A549 (cell line): ENCODE measurements at regions not wholly inside any gene's neighbourhood (a gene's known extent, or its start where the extent isn't known, plus 50 kb on each side); places are given as distances from the start of the nearest gene placed in this dataset.

Source experiments
- ATAC-seq, 2 experiments: fragments of 200-7000 bp in 1 of 2; fragments of >200 bp in 1 of 2; cut with Nextera tagmentation in 1 of 2; cut with Tn5 transposase in 1 of 2; 3 replicates each; pipeline versions ENCODE4 v1.8.0 to v1.9.1; 2018 to 2020; ENCODE audit warnings: mild to moderate bottlenecking in 1 of 2, moderate library complexity in 1 of 2
- CTCF ChIA-PET: fragments of 300-600 bp; sonication (Branson Sonifier 250); formaldehyde crosslinking; extraction: SDS; loops from one replicate; lab custom pipeline; 2021; ENCODE audit warnings: antibody characterized with exemption, inconsistent platforms; lab: Yijun Ruan, JAX
- POLR2A ChIA-PET: fragments of 350-600 bp; formaldehyde crosslinking; extraction: SDS; loops from one replicate; lab custom pipeline; 2021; ENCODE audit warnings: antibody characterized with exemption, inconsistent platforms; lab: Yijun Ruan, JAX
- DNase-seq, 2 experiments: peaks; one replicate each; pipeline versions ENCODE4 v3.0.0 to v3.0.0-alpha.2; 2011 to 2016; ENCODE audit warnings: low read depth in 1 of 2, low spot score in 1 of 2
- FAIRE-seq: peaks from 2 replicates; lab custom pipeline; 2011; peaks lifted over from hg19 to GRCh38; lab: Jason Lieb, UNC
- H3K27ac ChIP-seq, 2 experiments: fragments of >200 bp; sonication (Bioruptor Twin); formaldehyde crosslinking; 3 replicates each; pipeline ENCODE4 v1.5.1; 2016 to 2017
- H3K4me1 ChIP-seq: fragments of >200 bp; sonication (Bioruptor Twin); formaldehyde crosslinking; 3 replicates; pipeline ENCODE4 v1.6.1; 2016
- H3K4me2 ChIP-seq: fragments of >200 bp; sonication (Bioruptor Twin); formaldehyde crosslinking; 3 replicates; pipeline ENCODE4 v1.6.1; 2016
- H3K4me3 ChIP-seq: fragments of >200 bp; sonication (Bioruptor Twin); formaldehyde crosslinking; 3 replicates; pipeline ENCODE4 v1.5.1; 2016
- H3K9me3 ChIP-seq: fragments of >200 bp; sonication (Bioruptor Twin); formaldehyde crosslinking; 3 replicates; pipeline ENCODE4 v1.6.1; 2016
- BHLHE40 ChIP-seq: IDR thresholded peaks from 2 replicates; pipeline ENCODE4 v1.6.1; 2012; ENCODE audit warnings: low read depth, low read length, inconsistent platforms
- CHD4 ChIP-seq: fragments of 200-600 bp; sonication (generic); IDR thresholded peaks from 2 replicates; pipeline ENCODE4 v1.6.1; 2016; ENCODE audit warnings: antibody characterized with exemption, mild to moderate bottlenecking, borderline replicate concordance
- EHF ChIP-seq: fragments of 250-450 bp; sonication (Bioruptor Pico); IDR thresholded peaks from 2 replicates; pipeline ENCODE4 v1.5.0; 2020; ENCODE audit warnings: mild to moderate bottlenecking
- FOXS1 ChIP-seq: fragments of 250-450 bp; sonication (Bioruptor Pico); IDR thresholded peaks from 2 replicates; pipeline ENCODE4 v1.5.0; 2020; ENCODE audit warnings: mild to moderate bottlenecking, moderate library complexity
- GATA3 ChIP-seq: IDR thresholded peaks from 2 replicates; pipeline ENCODE4 v1.6.1; 2012; ENCODE audit warnings: borderline replicate concordance
- HEYL ChIP-seq: fragments of 250-450 bp; sonication (Bioruptor Pico); IDR thresholded peaks from 2 replicates; pipeline ENCODE4 v1.8.0; 2021; ENCODE audit warnings: mild to moderate bottlenecking, moderate library complexity
- HOXA7 ChIP-seq: fragments of 250-450 bp; sonication (Bioruptor Pico); IDR thresholded peaks from 2 replicates; pipeline ENCODE4 v1.5.0; 2020; ENCODE audit warnings: mild to moderate bottlenecking, moderate library complexity
- HOXB13 ChIP-seq: fragments of 250-450 bp; sonication (Bioruptor Pico); IDR thresholded peaks from 2 replicates; pipeline ENCODE4 v1.5.0; 2020; ENCODE audit warnings: low read depth, mild to moderate bottlenecking, moderate library complexity
- JUNB ChIP-seq: fragments of >200 bp; sonication (Bioruptor Twin); formaldehyde crosslinking; IDR thresholded peaks from 2 replicates; pipeline ENCODE4 v1.6.1; 2016
- KDM1A ChIP-seq: fragments of 200-600 bp; sonication (generic); IDR thresholded peaks from 2 replicates; pipeline ENCODE4 v1.6.1; 2016; ENCODE audit warnings: low read depth, mild to moderate bottlenecking
- KDM5A ChIP-seq: fragments of 200-600 bp; sonication (generic); IDR thresholded peaks from 2 replicates; pipeline ENCODE4 v1.6.1; 2016; ENCODE audit warnings: antibody characterized with exemption, mild to moderate bottlenecking
- MAFK ChIP-seq: fragments of 450-650 bp; IDR thresholded peaks from 2 replicates; pipeline ENCODE4 v1.6.1; 2014; ENCODE audit not compliant: partially characterized antibody
- MAZ ChIP-seq: fragments of 150-350 bp; IDR thresholded peaks from 2 replicates; pipeline ENCODE4 v1.6.1; 2014; ENCODE audit warnings: antibody characterized with exemption, low read depth, low read length, borderline replicate concordance
- MYC ChIP-seq: IDR thresholded peaks from 2 replicates; pipeline ENCODE4 v1.6.1; 2012; ENCODE audit warnings: mild to moderate bottlenecking, inconsistent platforms, low read length, improper control_type of control experiment, borderline replicate concordance
- NPAS2 ChIP-seq: fragments of 250-450 bp; sonication (Bioruptor Pico); IDR thresholded peaks from 2 replicates; pipeline ENCODE4 v1.8.0; 2022; ENCODE audit warnings: mild to moderate bottlenecking, moderate library complexity, borderline replicate concordance
- NR3C1 ChIP-seq: fragments of >200 bp; sonication (Bioruptor Twin); formaldehyde crosslinking; IDR thresholded peaks from 3 replicates; pipeline ENCODE4 v1.6.1; 2017
- PHF8 ChIP-seq: fragments of 200-600 bp; sonication (generic); IDR thresholded peaks from 2 replicates; pipeline ENCODE4 v1.6.1; 2016; ENCODE audit warnings: low read depth, mild to moderate bottlenecking, antibody characterized with exemption, moderate library complexity, borderline replicate concordance
- POLR2AphosphoS2 ChIP-seq: conservative IDR thresholded peaks from 2 replicates; pipeline ENCODE4 v1.6.1; 2012; ENCODE audit warnings: low read length, improper control_type of control experiment, inconsistent platforms
- RAD21 ChIP-seq, 2 experiments: fragments of >200 bp in 1 of 2; sonication (Bioruptor Twin) in 1 of 2; formaldehyde crosslinking in 1 of 2; IDR thresholded peaks in 1 of 2; conservative IDR thresholded peaks in 1 of 2; 2 replicates in 1 of 2; 3 replicates in 1 of 2; pipeline ENCODE4 v1.6.1; 2012 to 2018; ENCODE audit warnings: inconsistent platforms in 1 of 2
- RARB ChIP-seq: fragments of 250-450 bp; sonication (Bioruptor Pico); IDR thresholded peaks from 2 replicates; pipeline ENCODE4 v1.8.0; 2021; ENCODE audit warnings: mild to moderate bottlenecking, moderate library complexity
- RCOR1 ChIP-seq: fragments of 150-350 bp; IDR thresholded peaks from 2 replicates; pipeline ENCODE4 v1.6.1; 2014; ENCODE audit warnings: antibody characterized with exemption, low read length, low read depth
- RFX5 ChIP-seq: fragments of 450-650 bp; IDR thresholded peaks from 2 replicates; pipeline ENCODE4 v1.7.1; 2014; ENCODE audit warnings: antibody characterized with exemption, mild to moderate bottlenecking, moderate library complexity
- RNF2 ChIP-seq: fragments of 200-600 bp; sonication (generic); IDR thresholded peaks from 2 replicates; pipeline ENCODE4 v1.6.1; 2016; ENCODE audit warnings: low read depth, mild to moderate bottlenecking, antibody characterized with exemption, moderate library complexity, borderline replicate concordance
- SMC3 ChIP-seq: fragments of >200 bp; sonication (Bioruptor Twin); formaldehyde crosslinking; IDR thresholded peaks from 3 replicates; pipeline ENCODE4 v1.6.1; 2018; ENCODE audit warnings: inconsistent platforms
- SREBF2 ChIP-seq: fragments of 450-650 bp; IDR thresholded peaks from 2 replicates; pipeline ENCODE4 v1.6.1; 2014; ENCODE audit warnings: mild to moderate bottlenecking, moderate library complexity
- TFCP2L1 ChIP-seq: fragments of 250-450 bp; sonication (Bioruptor Pico); IDR thresholded peaks from 2 replicates; pipeline ENCODE4 v1.5.0; 2021; ENCODE audit warnings: mild to moderate bottlenecking
- TP53 ChIP-seq: fragments of 250-450 bp; sonication (Bioruptor Pico); IDR thresholded peaks from 2 replicates; pipeline ENCODE4 v1.5.0; 2021; ENCODE audit warnings: mild to moderate bottlenecking, moderate library complexity
- ZC3H11A ChIP-seq: fragments of 450-650 bp; IDR thresholded peaks from 2 replicates; pipeline ENCODE4 v1.6.1; 2014; ENCODE audit warnings: antibody characterized with exemption, mild to moderate bottlenecking
- ZNF302 ChIP-seq: fragments of 250-450 bp; sonication (Bioruptor Pico); IDR thresholded peaks from 2 replicates; pipeline ENCODE4 v1.9.0; 2021; ENCODE audit warnings: inconsistent platforms, mild to moderate bottlenecking, moderate library complexity
- ZSCAN20 ChIP-seq: fragments of 250-450 bp; sonication (Bioruptor Pico); IDR thresholded peaks from 2 replicates; pipeline ENCODE4 v1.8.0; 2022; ENCODE audit warnings: mild to moderate bottlenecking, moderate library complexity
- WGBS: methylation state at CpG from one replicate; pipeline ENCODE4 v1.1.6; 2017; ENCODE audit errors: missing lambda C conversion rate; 5-methylcytosine and 5-hydroxymethylcytosine counted together
- TF ChIP-seq, protein P1 (sequence below): IDR thresholded peaks from 2 replicates; pipeline ENCODE4 v1.6.1; 2012; ENCODE audit warnings: low read depth, borderline replicate concordance
- TF ChIP-seq, protein P2 (sequence below): fragments of >200 bp; sonication (Bioruptor Twin); formaldehyde crosslinking; IDR thresholded peaks from 3 replicates; pipeline ENCODE4 v1.5.1; 2016
- TF ChIP-seq, protein P3 (sequence below): fragments of 250-450 bp; sonication (Bioruptor Pico); IDR thresholded peaks from 2 replicates; pipeline ENCODE4 v1.5.0; 2021; ENCODE audit warnings: mild to moderate bottlenecking, moderate library complexity, borderline replicate concordance

DNA sequence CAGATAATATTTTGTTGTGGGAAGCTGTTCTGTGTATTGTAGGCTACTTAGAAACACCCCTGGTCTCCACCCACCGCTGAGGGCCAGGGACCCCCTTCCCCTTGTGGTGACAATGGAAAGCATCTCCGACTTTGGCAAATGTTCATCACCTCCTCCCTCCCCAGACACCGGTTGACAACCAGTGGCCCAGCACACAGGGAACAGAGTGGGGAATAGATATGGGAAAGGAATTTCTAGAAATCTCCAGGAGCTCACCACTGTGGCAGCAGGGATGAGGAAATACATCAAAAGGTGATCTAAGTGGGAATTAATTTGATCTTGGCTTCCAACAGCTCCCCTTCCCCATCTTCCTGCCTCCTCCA lies 257.3 kb upstream of the FOXQ1 start:
- Histone ChIP-seq H3K4me1 (no peaks in the 10 kb centered on the region), H3K4me3 (no peak overlapping the region), H3K9me3 (no peaks in the 10 kb centered on the region), H3K4me2 (no peak overlapping the region), H3K27ac (no peak overlapping the region)
- ATAC-seq (no peak), DNase-seq (no peak), FAIRE-seq (no peak)
- TF ChIP-seq, protein P1, sequence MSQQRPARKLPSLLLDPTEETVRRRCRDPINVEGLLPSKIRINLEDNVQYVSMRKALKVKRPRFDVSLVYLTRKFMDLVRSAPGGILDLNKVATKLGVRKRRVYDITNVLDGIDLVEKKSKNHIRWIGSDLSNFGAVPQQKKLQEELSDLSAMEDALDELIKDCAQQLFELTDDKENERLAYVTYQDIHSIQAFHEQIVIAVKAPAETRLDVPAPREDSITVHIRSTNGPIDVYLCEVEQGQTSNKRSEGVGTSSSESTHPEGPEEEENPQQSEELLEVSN: no peak
- TF ChIP-seq FOXS1 (no peak), HOXB13 (CRISPR knock-in tag) (no peak), KDM1A (no peak), KDM5A (no peak), TFCP2L1 (no peak), RFX5 (no peak), ZSCAN20 (CRISPR knock-in tag) (no peak), RAD21 (conservative IDR thresholded peaks at IDR 0.05 in 1 of 2, IDR thresholded peaks at IDR 0.05 in 1 of 2) (no peak), GATA3 (no peak), HOXA7 (CRISPR knock-in tag) (no peak), HEYL (CRISPR knock-in tag) (no peak), NR3C1 (no peak), MAZ (no peak), ZC3H11A (no peak), POLR2AphosphoS2 (no peak), BHLHE40 (no peak)
- TF ChIP-seq, protein P2, sequence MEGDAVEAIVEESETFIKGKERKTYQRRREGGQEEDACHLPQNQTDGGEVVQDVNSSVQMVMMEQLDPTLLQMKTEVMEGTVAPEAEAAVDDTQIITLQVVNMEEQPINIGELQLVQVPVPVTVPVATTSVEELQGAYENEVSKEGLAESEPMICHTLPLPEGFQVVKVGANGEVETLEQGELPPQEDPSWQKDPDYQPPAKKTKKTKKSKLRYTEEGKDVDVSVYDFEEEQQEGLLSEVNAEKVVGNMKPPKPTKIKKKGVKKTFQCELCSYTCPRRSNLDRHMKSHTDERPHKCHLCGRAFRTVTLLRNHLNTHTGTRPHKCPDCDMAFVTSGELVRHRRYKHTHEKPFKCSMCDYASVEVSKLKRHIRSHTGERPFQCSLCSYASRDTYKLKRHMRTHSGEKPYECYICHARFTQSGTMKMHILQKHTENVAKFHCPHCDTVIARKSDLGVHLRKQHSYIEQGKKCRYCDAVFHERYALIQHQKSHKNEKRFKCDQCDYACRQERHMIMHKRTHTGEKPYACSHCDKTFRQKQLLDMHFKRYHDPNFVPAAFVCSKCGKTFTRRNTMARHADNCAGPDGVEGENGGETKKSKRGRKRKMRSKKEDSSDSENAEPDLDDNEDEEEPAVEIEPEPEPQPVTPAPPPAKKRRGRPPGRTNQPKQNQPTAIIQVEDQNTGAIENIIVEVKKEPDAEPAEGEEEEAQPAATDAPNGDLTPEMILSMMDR: no peak
- 35% methylated on average over 3 of the region's 3 CpGs for WGBS
- ChIA-PET POLR2A (no interaction called here), CTCF (no interaction called here)

DNA sequence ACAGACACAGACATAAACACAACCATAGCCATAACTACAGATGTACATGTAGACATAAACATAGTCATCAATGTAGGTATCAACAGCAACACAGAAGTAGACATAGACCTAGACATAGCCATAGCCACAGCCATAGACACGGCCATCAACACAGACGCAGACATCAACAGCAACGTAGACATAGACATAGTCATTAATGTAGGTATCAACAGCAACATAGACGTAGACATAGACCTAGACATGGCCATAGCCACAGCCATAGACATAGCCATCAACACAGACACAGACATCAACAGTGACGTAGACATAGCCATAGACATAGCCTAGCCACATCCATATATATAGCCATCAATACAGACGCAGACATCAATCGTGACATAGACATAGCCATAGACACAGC lies 258.3 kb upstream of the FOXQ1 start:
- WGBS: 42% methylated on average over 7 of the region's 7 CpGs
- CTCF ChIA-PET: no interaction called here
- POLR2A ChIA-PET: no interaction called here
- ATAC-seq (no peak), FAIRE-seq (peak; percentile 79), DNase-seq (no peak)
- Histone ChIP-seq H3K4me1 (no peaks in the 10 kb centered on the region), H3K4me2 (no peak overlapping the region), H3K9me3 (no peaks in the 10 kb centered on the region), H3K4me3 (no peak overlapping the region), H3K27ac (no peak overlapping the region)
- TF ChIP-seq ZNF302 (CRISPR knock-in tag) (no peak), NPAS2 (CRISPR knock-in tag) (no peak), RCOR1 (no peak), MAZ (no peak), RARB (no peak), CHD4 (no peak), PHF8 (no peak), BHLHE40 (no peak), SMC3 (no peak), EHF (CRISPR knock-in tag) (no peak), MYC (no peak), ZC3H11A (no peak), MAFK (no peak), RNF2 (no peak), NR3C1 (no peak), TP53 (no peak), JUNB (no peak), SREBF2 (no peak)
- TF ChIP-seq, protein P3, sequence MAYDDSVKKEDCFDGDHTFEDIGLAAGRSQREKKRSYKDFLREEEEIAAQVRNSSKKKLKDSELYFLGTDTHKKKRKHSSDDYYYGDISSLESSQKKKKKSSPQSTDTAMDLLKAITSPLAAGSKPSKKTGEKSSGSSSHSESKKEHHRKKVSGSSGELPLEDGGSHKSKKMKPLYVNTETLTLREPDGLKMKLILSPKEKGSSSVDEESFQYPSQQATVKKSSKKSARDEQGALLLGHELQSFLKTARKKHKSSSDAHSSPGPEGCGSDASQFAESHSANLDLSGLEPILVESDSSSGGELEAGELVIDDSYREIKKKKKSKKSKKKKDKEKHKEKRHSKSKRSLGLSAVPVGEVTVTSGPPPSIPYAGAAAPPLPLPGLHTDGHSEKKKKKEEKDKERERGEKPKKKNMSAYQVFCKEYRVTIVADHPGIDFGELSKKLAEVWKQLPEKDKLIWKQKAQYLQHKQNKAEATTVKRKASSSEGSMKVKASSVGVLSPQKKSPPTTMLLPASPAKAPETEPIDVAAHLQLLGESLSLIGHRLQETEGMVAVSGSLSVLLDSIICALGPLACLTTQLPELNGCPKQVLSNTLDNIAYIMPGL (CRISPR knock-in tag): no peak
